Panc1 (cell line): ENCODE measurements at regions not wholly inside any gene's neighbourhood (a gene's known extent, or its start where the extent isn't known, plus 50 kb on each side); places are given as distances from the start of the nearest gene placed in this dataset.

ENCODE experiments used
- CTCF ChIP-seq: fragments of 450-650 bp; IDR thresholded peaks from 2 replicates; pipeline ENCODE4 v1.5.1; 2017; ENCODE audit warnings: mild to moderate bottlenecking
- POLR2AphosphoS5 ChIP-seq: IDR thresholded peaks from 2 replicates; pipeline ENCODE4 v1.6.1; 2012; ENCODE audit warnings: mild to moderate bottlenecking, low read depth, low read length, moderate library complexity
- REST ChIP-seq, 2 experiments: IDR thresholded peaks; 2 replicates each; pipeline ENCODE4 v1.6.1; 2011 to 2012; ENCODE audit warnings: low read depth in 2 of 2, control low read depth in 1 of 2, low read length in 1 of 2, mild to moderate bottlenecking in 1 of 2, moderate library complexity in 1 of 2; ENCODE audit not compliant: insufficient read depth in 1 of 2
- SIN3A ChIP-seq: IDR thresholded peaks from 2 replicates; pipeline ENCODE4 v1.6.1; 2012; ENCODE audit warnings: low read depth, mild to moderate bottlenecking, low read length, moderate library complexity, borderline replicate concordance; ENCODE audit not compliant: insufficient read depth
- TCF7L2 ChIP-seq: IDR thresholded peaks from 2 replicates; pipeline ENCODE4 v1.6.1; 2011; ENCODE audit warnings: mild to moderate bottlenecking, low read depth, low read length, inconsistent platforms

GRCh38 chr15:58247855-58248842, 110.0 kb downstream of the AQP9 start:
- TF ChIP-seq TCF7L2 (no peak), CTCF (no peak), REST (IDR thresholded peaks at IDR 0.05; ENCODE audit: insufficient read depth in 1 of 2, low read depth in 2 of 2, low read length in 1 of 2) (no peak), POLR2AphosphoS5 (no peak), SIN3A (no peak)
